Suprapubic skin (tissue), 3 donors: ENCODE measurements at regions not wholly inside any gene's neighbourhood (a gene's known extent, or its start where the extent isn't known, plus 50 kb on each side); places are given as distances from the start of the nearest gene placed in this dataset.

Experiments
- EP300 ChIP-seq: sonication (generic); formaldehyde crosslinking; IDR thresholded peaks from one replicate; pipeline ENCODE4 v1.6.1; 2017; ENCODE audit warnings: antibody characterized with exemption
- POLR2A ChIP-seq, 2 donors: fragments of 450-650 bp; IDR thresholded peaks; one replicate each; pipeline ENCODE4 v1.6.1; 2017; ENCODE audit warnings: antibody characterized with exemption in 2 of 2, mild to moderate bottlenecking in 2 of 2, moderate library complexity in 2 of 2
- TF ChIP-seq, protein P1 (sequence below), 2 donors: fragments of 200-600 bp in 1 of 2; fragments of 450-650 bp in 1 of 2; sonication (generic) in 1 of 2; IDR thresholded peaks; one replicate each; pipeline ENCODE4 v1.5.1; 2016 to 2019; ENCODE audit warnings: antibody characterized with exemption in 2 of 2, mild to moderate bottlenecking in 1 of 2, moderate library complexity in 1 of 2

DNA sequence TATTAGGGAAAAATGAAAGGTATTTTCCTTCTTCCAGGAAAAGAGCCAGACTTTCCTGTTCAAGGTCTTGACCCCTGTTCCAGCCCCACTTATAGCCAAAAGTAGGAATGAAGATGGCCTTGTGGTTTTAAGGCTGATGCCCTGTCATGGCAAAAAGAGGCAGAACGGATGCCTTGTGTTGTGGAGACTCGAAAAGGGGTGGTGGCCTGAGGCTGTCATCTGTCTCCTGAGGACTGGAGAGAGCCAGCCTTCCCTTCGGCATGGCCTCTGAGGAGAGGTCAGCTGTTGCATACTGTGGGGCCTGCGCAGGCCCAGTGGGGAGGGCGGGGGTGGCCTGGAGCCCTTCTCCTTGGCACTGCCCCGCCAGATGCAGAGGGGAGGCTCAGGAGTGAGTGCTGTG, 166.0 kb upstream of the EEPD1 start:
- TF ChIP-seq POLR2A (IDR thresholded peaks at IDR 0.05) = no peak
- TF ChIP-seq, protein P1, sequence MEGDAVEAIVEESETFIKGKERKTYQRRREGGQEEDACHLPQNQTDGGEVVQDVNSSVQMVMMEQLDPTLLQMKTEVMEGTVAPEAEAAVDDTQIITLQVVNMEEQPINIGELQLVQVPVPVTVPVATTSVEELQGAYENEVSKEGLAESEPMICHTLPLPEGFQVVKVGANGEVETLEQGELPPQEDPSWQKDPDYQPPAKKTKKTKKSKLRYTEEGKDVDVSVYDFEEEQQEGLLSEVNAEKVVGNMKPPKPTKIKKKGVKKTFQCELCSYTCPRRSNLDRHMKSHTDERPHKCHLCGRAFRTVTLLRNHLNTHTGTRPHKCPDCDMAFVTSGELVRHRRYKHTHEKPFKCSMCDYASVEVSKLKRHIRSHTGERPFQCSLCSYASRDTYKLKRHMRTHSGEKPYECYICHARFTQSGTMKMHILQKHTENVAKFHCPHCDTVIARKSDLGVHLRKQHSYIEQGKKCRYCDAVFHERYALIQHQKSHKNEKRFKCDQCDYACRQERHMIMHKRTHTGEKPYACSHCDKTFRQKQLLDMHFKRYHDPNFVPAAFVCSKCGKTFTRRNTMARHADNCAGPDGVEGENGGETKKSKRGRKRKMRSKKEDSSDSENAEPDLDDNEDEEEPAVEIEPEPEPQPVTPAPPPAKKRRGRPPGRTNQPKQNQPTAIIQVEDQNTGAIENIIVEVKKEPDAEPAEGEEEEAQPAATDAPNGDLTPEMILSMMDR (IDR thresholded peaks at IDR 0.05) = no peak
- TF ChIP-seq EP300 = no peak
